GM18867 (cell line): ENCODE measurements at regions not wholly inside any gene's neighbourhood (a gene's known extent, or its start where the extent isn't known, plus 50 kb on each side); places are given as distances from the start of the nearest gene placed in this dataset.
"Not testable (repeated sequence)": the region's sequence is repeated elsewhere in the genome, so short reads cannot be mapped to it uniquely, and the experiment has no call there.

Source experiments
- ATAC-seq: cut with Tn5 transposase; IDR thresholded peaks from one replicate; pipeline ENCODE4 v1.9.1; 2021; ENCODE audit warnings: mild to moderate bottlenecking, moderate library complexity; ENCODE audit not compliant: unreplicated experiment

DNA sequence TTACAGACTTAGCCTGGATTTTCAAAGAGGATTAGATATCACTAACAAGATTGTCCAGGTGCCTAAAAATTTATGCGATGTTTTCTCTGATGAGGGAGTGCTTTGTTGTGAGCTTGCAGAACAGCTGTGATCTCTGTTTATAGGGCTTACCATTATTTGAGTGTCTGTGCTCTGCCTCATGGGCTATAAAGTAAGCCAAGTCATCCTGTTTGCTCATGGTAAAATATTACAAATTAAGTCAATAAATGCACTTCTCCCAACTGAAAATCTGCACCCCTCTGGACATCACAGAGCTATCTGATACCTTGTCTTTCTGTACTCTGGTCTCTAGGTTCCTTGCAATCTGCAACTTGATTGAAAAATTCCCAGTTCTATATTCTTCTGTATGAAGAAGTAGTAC lies 293.4 kb upstream of the ACTBL2 start:
- ATAC-seq, result no peak

DNA sequence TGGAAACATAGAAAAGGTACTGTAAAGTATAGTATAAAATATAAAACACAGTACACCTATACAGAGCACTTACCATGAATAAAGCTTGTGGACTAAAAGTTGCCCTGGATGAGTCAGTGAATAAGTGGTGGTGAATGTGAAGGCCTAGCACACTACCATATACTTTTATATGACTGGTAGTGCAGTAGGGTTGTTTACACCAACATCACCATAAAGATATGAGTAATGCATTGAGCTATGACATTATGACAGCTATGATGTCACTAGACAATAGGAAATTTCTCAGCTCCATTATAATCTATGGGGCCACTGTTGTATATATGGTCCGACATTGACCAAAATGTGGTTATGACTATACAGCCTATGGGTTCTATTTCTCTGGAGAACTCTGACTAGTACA lies 291.8 kb upstream of the ACTBL2 start:
- ATAC-seq, result no peak

DNA sequence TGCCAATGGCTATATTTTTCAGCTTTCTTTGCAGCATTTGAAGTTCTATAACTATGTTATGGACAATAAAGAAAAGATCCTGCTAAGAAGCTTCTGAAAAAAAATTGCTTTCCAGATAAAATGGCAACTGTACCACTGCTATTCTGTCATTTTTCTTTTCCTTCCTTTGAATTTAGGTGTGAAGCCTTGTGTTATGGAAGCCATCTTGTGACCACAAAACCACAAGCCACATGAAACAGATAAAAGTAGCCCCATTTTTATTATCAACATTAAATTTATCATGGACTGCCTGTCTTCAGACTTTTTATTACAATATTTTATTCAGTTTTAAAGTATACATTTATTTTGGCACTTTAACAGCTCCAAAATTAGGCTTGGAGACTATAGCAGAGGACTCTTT lies 289.9 kb upstream of the ACTBL2 start:
- ATAC-seq, result no peak

DNA sequence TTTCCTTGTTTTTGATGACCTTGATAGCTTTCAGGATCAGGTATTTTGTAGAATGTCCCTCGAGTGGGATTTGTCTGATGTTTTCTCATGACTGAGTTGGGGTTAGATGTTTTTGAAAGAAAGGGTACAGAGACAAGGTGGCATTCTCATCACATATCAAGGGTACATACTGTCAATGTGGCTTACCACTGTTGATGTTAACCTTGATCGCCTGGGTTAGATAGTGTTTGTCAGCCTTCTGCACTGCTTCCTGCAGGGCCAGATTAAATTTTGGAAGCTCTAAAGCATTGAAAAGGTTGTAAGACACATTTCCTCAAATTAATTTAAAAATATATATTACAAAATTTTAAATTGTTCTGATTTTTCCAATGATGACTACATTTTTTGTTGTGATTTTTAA lies 287.4 kb upstream of the ACTBL2 start:
- ATAC-seq, result no peak

DNA sequence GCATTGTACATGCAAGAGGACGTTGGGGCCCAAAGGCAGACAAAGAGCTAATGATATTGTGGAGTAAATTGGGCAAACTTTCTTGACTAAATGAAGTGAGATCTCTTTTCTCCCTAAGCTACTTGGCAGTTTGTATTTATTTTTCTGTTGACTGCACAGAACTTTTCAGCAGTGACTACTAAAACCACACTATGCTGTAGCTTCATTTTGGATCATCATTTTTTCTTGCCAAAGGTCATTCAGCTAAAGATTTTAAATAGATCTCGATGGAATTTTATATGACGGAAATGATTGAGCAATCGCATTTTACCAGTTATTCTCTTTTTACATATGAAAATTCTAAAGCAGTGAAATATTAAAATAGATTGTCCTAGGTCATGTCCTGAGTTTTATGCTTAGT lies 286.1 kb upstream of the ACTBL2 start:
- ATAC-seq, result no peak

DNA sequence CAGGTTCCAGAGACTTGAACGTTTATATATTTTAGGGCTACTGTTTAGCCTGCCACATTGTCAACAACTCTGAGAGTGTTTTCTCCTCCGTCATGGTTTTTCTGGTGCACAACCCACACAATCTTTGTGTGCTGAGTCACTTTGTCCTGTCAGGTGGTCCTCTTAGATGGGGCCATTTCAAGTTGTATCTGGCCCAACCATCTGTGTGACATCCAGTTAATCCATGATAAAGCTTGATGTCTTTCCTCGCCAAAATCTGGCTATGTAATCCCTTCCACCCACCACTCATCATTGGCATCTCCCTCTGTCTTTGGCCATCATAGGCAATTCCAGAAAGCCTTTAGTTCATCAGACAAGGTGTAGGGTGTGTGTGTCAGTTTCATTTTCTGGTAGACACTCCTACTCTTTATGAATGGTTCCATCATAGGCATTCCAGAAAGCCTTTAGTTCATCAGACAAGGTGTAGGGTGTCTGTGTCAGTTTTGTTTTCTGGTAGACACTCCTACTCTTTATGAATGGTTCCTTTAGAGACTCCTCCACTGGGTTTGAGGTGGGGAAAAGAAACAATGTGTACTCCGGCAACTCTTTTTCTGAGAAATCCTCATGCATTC lies 282.0 kb upstream of the ACTBL2 start:
- ATAC-seq, result no peak

DNA sequence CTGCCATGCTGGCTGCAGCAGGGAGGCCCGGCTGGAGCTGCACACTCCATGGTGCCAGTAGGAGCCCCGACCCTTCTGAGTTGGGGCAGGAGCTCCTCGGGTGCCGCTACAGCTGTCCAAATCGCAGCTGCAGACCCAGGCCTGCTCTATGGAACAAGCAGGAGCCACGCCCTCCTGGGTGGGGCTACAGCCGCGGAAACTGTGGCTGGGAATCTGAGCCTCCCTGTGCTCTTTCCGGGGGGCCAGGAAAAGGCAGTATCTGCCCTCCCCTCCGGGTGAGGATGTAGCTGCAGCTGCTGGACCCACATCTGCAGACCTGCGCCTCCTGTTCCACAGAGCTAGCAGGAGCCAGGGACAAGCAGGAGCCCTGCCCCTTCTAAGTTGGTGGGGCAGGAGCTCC lies 278.9 kb upstream of the ACTBL2 start:
- ATAC-seq, result no peak

DNA sequence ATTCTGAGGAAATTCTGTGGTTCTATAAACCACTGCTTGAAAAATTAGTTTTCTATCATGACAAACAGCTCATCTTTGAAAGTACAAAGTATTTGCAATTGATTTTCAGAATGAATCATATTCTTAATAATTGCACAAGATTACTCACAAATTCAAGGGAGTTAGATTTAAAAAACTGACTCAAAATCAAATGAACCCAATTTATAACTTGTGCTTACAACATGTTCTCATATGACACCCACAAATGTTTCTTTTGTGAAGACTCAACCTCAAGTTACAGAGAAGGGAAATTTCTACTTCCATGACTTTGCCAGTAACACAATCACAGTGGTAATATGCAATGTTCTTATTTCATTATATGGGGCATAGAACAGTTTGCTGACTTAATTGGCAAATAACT lies 272.0 kb upstream of the ACTBL2 start:
- ATAC-seq, result no peak

DNA sequence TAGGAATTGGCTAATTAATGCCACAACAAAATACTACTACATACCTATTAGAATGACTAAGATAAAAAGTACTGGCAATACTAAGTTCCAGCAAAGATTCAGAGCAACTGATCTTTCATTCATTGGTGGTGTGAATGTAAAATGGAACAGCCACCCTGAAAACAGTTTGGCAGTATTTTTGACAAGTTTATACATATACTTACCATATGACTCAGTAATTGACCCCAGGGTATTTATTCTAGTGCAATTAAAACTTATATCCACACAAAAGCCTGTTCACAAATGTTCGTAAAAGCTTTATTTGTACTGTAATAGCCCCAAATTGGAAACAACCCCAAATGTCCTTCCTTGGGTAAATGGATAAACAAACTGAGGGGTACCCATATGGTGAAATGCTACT lies 270.8 kb upstream of the ACTBL2 start:
- ATAC-seq, result no peak

DNA sequence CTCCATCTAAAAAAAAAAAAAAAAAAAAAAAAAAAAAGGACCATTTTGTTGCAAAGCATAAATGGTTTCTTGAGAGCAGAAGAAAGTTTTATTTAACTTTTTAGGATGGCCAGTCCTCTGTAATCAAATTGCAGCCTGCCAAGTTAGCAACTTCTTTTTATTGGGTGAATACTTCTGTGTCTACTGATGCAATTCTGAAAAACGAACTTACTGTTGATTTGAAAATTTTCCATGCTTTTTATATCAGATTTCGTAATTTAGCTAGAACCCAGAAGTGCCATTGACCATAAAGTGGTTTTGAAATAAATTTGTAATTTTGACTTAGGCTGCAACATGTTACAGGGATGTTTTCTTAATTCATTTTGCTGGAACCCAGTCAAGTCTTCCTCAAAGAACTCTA lies 269.1 kb upstream of the ACTBL2 start:
- no peak for ATAC-seq

DNA sequence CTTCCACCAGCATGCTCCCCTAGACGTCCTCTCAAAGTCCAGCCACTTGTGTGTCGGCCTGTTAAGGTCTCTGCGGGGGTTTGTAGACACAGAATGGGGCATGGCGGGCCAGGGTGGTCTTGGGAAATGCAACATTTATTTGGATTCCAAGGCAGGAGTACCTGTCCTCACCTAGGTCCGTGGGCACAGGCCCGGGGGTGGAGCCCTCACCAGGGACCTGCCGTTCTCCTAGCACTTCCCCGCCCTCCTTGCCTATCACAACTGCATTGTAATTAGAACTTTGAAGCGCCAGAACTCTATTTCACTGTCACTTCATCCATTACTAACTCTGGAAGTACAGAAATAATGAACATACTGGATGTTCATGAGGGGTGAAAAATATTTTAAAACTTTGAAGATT lies 268.3 kb upstream of the ACTBL2 start:
- no peak for ATAC-seq

DNA sequence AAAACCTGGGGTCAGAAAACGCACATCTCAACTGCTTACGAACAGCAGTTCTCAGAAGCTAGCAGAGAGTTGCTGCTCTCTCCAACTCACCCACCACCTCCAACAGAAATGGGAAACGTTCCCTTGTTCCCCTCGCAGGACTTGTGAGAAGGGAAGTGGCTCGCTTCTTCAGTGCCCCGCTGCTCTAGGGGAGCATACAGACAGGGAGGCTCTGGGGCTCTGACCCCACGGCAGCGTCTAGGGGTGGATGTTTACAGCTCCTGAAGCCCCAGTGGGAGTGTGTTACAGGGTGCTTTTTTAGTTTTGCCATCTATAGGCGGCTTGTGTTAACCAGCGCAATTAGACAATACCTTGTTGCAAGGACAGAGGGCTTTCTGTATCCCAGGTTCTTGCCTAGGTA lies 267.7 kb upstream of the ACTBL2 start:
- no peak for ATAC-seq

DNA sequence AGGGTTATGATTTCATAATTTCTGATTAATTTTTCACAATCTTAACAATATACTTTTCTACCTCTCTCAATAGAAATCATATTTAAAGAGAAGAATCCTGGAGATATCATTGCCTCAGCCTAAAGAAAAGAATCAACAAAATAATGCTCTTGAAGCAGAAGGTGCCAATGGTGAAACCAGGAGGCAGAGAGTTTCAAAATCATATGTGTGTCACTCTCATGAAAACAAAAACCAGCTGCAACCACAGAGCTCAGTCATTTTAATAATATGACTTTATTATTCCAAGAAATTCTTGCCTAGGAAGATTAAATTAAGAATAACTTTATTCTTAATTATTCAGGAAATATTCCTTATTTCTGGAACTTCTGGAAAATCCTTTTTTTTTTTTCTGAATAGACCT lies 266.8 kb upstream of the ACTBL2 start:
- ATAC-seq, result no peak

DNA sequence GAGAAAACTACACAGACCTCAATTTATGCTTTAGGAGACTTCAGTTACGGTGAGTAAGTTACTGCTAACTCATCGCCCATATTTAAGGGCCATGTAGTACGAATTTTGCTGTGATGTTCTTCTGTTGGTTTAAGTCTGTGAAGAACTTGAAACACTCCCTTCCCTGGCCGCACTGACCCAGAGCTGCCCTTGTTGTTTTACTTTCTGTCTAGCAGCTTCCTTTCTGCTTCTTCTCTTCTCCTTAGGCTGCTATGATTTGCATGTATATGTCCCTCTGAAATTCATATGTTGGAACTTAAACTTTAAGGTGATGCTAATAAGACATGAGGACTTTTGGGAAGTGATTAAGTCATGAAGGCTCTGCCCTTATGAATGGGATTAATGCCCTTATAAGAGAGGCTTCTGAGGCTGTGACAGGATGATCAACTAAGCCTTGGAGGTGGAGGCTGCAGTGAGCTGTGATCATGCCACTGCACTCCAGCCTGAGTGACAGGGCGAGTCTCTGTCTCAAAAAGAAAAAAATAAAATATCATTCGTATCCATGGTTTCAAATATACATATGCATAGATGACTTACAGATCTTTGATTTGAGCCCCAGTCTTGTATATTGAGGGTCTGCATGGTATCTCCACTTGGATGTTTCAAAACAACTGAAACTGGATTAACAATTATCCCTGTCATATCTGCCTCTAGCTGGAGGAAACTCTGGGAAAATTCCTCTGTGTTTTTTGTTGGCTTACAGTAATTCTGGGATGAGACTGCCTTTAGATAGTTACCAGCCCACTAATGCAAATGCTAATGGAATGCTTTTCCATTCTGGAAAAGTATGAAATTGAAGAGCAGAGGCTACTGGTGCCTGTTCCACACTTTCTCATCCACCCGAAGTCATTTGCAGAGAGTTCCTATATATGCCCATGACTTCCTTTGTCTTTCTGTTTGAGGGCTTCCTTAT lies 263.4 kb upstream of the ACTBL2 start:
- no peak for ATAC-seq

DNA sequence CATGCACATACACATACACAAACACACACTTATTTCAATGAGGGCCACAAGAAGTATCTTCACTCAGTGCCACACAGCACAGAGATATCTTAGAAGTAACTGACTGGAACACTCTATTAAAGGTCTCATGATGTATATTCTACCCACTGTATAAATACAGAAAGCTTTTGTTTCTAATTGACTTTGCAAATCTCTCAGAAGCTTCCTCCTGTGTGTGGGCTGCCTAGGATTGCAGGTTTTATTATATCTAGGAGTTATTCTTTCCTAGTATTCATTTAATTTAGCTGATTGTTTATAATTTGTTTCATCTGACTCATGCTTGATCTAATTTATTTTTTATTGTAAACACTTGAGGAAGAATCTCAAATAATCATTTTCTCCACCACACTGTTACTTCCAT lies 262.4 kb upstream of the ACTBL2 start:
- ATAC-seq, result no peak

DNA sequence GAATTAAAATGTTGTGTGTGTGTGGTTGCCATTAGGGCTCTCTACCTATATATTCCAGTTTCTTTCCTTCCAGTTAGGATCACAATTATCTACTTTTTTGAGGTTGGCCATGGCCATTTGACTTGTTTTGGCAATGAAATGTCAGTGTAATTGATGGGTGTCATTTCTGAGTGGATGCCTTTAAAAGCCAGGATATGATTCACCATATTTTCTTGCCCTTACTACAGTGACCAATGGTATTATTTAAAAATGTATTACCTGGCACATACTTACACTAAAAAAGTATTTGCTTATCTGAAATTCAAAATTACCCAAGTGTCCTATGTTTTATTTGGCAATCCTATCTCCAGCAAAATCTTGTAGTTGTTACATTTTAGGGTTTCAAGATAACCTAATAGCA lies 258.7 kb upstream of the ACTBL2 start:
- ATAC-seq, result no peak

DNA sequence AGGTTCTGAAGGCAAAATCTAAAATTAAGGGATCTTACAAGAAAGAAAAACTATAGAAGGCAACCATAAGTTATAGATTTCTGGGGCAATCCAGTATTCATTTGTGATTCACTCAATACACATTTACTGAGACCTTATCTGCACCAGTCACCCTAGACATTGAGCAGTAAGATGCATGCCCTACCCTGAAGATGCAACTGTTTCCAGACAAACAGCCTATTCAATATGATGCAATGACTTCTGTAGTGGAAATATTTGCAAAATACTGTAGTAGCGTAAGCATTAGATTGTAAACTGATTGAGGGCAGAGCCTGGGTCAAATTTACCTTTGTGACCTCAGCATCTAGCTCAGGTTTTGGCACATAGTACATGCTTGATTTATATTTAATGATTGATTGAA lies 256.2 kb upstream of the ACTBL2 start:
- ATAC-seq, result no peak

DNA sequence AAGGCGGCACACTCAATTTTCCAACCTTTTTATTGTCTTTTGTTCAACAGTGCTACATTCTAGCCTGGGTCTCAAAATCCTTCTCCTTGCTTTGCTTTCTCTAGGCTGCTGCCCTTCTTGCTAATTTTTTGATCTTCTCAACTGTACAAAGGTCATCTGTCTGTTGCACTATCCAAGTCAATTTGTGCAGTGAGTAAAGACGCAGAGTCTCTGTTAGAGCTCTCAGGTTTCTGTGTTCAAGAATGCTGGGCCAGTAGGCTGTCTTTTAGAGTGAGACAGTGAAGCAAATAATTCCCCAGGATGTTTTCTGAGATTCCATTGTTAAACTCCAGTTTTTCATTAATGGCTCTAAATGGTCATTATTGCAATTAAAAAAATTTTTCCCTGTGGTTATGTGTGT lies 255.7 kb upstream of the ACTBL2 start:
- no peak for ATAC-seq

DNA sequence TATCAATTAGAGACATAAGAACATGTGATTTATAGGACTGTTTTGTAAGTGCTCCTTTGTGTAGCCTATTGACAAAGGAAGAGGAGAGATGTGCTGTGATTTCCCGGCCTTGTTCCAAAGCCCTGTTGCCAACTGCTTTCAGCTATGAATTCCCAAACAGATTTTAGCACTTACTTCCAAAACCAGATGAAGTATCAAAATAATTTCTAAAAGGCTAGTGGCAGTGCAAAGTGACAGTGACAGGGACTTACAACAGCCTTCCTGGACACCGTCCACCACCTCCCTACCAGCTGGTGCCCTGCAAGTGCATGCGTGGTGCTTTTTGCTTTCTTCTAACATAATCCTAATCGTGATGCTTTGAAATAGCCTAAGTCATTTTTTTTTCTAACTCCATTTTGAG lies 254.1 kb upstream of the ACTBL2 start:
- ATAC-seq, result no peak

DNA sequence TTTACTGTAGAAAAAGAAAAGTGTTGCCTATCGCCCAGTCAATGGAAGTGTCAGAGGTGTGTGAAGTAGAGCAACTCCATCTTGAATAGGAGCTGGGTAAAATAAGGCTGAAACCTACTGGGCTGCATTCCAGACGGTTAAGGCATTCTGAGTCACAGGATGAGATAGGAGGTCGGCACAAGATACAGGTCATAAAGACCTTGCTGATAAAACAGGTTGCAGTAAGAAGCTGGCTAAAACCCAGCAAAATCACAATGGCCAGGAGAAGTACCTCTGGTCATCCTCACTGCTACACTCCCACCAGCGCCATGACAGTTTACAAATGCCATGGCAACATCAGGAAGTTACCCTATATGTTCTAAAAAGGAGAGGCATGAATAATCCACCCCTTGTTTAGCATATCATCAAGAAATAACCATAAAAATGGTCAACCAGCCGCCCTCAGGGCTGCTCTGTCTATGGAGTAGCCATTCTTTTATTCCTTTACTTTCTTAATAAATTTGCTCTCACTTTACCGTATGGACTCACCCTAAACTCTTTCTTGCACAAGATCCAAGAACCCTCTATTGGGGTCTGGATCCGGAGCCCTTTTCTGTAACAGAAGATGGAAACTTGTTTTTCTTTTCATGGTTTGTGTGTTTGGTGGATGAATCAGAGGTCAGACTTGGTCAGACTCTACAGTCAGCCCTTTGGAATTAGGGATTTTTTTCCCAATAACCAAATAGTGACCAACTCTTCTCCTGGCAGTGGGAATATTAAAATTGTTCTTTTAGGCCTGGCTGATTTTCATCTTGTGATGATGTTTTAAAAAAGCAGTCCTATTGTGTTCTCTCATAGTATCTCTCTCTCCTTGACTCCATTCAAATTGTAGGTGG lies 252.9 kb upstream of the ACTBL2 start:
- not testable (repeated sequence) for ATAC-seq

DNA sequence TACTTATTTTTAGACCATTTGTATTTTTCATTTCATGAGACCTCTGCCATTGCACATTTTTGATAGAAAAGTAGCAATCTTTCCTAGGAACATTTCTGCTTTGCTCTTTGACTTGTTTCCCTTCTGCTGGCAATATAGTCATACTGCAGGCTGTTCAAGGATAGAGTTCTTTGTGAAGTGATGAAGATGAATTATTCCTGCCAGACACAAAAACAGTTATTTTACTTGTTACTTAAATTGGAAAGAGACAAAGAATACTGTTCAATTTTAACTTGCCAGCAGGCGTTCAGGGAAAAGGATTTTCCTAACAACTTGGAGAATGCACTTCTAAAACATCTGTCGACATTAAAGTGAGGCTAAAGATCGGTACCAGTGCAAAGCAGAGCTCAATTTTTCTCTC lies 251.7 kb upstream of the ACTBL2 start:
- ATAC-seq, result no peak

DNA sequence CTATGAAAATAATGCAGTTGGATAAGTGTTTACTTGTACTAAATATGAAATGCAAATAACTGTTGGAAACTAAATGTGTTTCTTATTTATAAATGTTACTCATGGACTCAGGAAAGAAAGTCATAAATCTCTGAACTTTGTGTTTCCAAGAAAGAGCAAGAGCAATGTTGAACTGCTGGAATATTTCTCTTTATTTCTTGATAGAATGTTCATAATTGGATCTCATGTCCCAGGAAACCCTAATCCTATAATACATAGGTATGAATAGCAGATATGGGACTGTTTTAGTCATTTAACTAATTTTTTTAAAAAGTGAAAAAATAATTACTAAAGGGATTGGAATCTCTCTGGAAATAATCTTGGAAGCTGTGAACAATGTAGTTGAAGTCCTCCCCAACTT lies 245.0 kb upstream of the ACTBL2 start:
- ATAC-seq, result no peak
